ENCODE measurements at regions not wholly inside any gene's neighbourhood (a gene's known extent, or its start where the extent isn't known, plus 50 kb on each side); places are given as distances from the start of the nearest gene placed in this dataset.

DNA sequence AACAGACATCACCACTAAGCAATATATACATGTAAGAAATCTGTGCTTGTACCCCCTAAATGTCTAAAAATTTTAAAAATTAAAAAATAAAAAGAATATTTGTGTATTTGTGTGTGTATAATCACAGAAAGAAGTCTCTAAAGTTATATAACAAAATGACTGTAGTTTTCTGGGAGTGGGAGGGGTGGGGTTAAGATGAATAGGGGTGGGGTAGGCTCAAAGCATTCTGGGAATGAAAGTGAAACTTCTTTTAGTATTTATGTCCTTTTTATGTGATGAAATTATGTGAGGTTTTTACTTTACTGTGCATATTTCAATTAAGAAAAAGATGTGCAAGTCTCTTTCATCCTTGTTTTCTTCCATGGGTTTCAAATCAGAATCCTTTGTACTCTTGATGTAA lies 65.3 kb downstream of the FASLG start:
- H3K14ac ChIP-seq (replicated peaks; ENCODE audit: low read depth, low read length): no peak overlapping the region
- in situ Hi-C loops (cut with MboI; ENCODE audit: low sequenced_read_pairs) (loop anchor here (25.0 kb wide), 1 partner anchor 712 kb away; no protein-coding TSS in a partner anchor), dilution Hi-C loops (cut with HindIII; ENCODE audit: low sequenced_read_pairs, unreplicated experiment) (no loop called here), intact Hi-C loops (cut with micrococcal nuclease) (no loop called here)
- no peak overlapping the region for H3K4ac ChIP-seq (ENCODE audit: low read depth, low read length)
- H3K9me1 ChIP-seq (ENCODE audit: insufficient read depth, low read length): no peaks in the 10 kb centered on the region
- no peak overlapping the region for H2BK20ac ChIP-seq (ENCODE audit: low read depth, low read length)
- H4K5ac ChIP-seq (ENCODE audit: low read depth, low read length): no peak overlapping the region
- H2AFZ ChIP-seq (replicated peaks; ENCODE audit: low read length, poor library complexity): no peak overlapping the region
- H3K9ac ChIP-seq (ENCODE audit: low read depth, low read length): no peak overlapping the region
- H3K4me1 ChIP-seq (ENCODE audit: control insufficient read depth, insufficient read depth, low read length): no peaks in the 10 kb centered on the region
- H2BK15ac ChIP-seq (ENCODE audit: low read depth, low read length): no peak overlapping the region
- no peak overlapping the region for H3K4me2 ChIP-seq (ENCODE audit: low read depth, low read length)
- TF ChIP-seq, protein P1, sequence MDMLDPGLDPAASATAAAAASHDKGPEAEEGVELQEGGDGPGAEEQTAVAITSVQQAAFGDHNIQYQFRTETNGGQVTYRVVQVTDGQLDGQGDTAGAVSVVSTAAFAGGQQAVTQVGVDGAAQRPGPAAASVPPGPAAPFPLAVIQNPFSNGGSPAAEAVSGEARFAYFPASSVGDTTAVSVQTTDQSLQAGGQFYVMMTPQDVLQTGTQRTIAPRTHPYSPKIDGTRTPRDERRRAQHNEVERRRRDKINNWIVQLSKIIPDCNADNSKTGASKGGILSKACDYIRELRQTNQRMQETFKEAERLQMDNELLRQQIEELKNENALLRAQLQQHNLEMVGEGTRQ (IDR thresholded peaks at IDR 0.05; ENCODE audit: low read depth, low read length): no peak
- TF ChIP-seq SMC3 (IDR thresholded peaks at IDR 0.05; ENCODE audit: low read depth, low read length) (no peak), CHD1 (IDR thresholded peaks at IDR 0.05; ENCODE audit: low read depth, low read length) (no peak), RFX5 (IDR thresholded peaks at IDR 0.05; ENCODE audit: low read depth, low read length) (no peak), MAFK (IDR thresholded peaks at IDR 0.05; ENCODE audit: low read depth, low read length) (no peak), RCOR1 (IDR thresholded peaks at IDR 0.05; ENCODE audit: insufficient replicate concordance, low read length) (no peak), NFE2L2 (IDR thresholded peaks at IDR 0.05; ENCODE audit: low read depth, low read length) (no peak), MXI1 (IDR thresholded peaks at IDR 0.05; ENCODE audit: borderline replicate concordance, low read depth, low read length) (no peak), CEBPB (IDR thresholded peaks at IDR 0.05; ENCODE audit: low read depth, low read length) (no peak), RAD21 (IDR thresholded peaks at IDR 0.05; ENCODE audit: low read length) (no peak), FOS (IDR thresholded peaks at IDR 0.05; ENCODE audit: low read depth, low read length) (no peak)
- TF ChIP-seq, protein P2, sequence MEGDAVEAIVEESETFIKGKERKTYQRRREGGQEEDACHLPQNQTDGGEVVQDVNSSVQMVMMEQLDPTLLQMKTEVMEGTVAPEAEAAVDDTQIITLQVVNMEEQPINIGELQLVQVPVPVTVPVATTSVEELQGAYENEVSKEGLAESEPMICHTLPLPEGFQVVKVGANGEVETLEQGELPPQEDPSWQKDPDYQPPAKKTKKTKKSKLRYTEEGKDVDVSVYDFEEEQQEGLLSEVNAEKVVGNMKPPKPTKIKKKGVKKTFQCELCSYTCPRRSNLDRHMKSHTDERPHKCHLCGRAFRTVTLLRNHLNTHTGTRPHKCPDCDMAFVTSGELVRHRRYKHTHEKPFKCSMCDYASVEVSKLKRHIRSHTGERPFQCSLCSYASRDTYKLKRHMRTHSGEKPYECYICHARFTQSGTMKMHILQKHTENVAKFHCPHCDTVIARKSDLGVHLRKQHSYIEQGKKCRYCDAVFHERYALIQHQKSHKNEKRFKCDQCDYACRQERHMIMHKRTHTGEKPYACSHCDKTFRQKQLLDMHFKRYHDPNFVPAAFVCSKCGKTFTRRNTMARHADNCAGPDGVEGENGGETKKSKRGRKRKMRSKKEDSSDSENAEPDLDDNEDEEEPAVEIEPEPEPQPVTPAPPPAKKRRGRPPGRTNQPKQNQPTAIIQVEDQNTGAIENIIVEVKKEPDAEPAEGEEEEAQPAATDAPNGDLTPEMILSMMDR (conservative IDR thresholded peaks at IDR 0.05; ENCODE audit: low read depth, low read length): no peak
- TF ChIP-seq, protein P3, sequence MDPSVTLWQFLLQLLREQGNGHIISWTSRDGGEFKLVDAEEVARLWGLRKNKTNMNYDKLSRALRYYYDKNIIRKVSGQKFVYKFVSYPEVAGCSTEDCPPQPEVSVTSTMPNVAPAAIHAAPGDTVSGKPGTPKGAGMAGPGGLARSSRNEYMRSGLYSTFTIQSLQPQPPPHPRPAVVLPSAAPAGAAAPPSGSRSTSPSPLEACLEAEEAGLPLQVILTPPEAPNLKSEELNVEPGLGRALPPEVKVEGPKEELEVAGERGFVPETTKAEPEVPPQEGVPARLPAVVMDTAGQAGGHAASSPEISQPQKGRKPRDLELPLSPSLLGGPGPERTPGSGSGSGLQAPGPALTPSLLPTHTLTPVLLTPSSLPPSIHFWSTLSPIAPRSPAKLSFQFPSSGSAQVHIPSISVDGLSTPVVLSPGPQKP (IDR thresholded peaks at IDR 0.05; ENCODE audit: borderline replicate concordance, low read depth, low read length): no peak
- no peak overlapping the region for H3K4me3 ChIP-seq (ENCODE audit: insufficient read depth, low read depth, low read length)
- ChIA-PET CTCF (no interaction called here), POLR2A (ENCODE audit: unreplicated experiment) (no interaction called here)
- H4K20me1 ChIP-seq (ENCODE audit: insufficient read depth, low read length): no peaks in the 10 kb centered on the region
- no peak overlapping the region for H3K18ac ChIP-seq (ENCODE audit: low read depth, low read length)
- no peak overlapping the region for H2BK5ac ChIP-seq (ENCODE audit: low read depth, low read length, poor library complexity, severe bottlenecking)
- BruUV-seq (replicated peaks): no TSS peak
- H4K91ac ChIP-seq (ENCODE audit: insufficient read depth, low read depth, low read length): no peak overlapping the region
- H3K23ac ChIP-seq (ENCODE audit: low read depth, low read length): no peak overlapping the region
- no peak overlapping the region for H2BK120ac ChIP-seq (ENCODE audit: low read depth, low read length)
- H3K79me1 ChIP-seq (ENCODE audit: low read depth in 1 of 2, low read length in 2 of 2): no peaks in the 10 kb centered on the region
- no peak overlapping the region for H3K27ac ChIP-seq (ENCODE audit: insufficient read depth, low read length)
- H3K27me3 ChIP-seq (ENCODE audit: control insufficient read depth, insufficient read depth, low read length): no peaks in the 10 kb centered on the region
- no peak overlapping the region for H4K8ac ChIP-seq (ENCODE audit: low read depth in 2 of 2, low read length in 2 of 2)
- no peak overlapping the region for H2AK9ac ChIP-seq (replicated peaks; ENCODE audit: low read depth, low read length, poor library complexity)
- no peak overlapping the region for H3K56ac ChIP-seq (ENCODE audit: extremely low read depth, insufficient read depth, low read length)
- no peaks in the 10 kb centered on the region for H3K9me3 ChIP-seq (ENCODE audit: control insufficient read depth, insufficient read depth, low read length)
- H2AK5ac ChIP-seq (ENCODE audit: low read depth, low read length): no peak overlapping the region
- no peaks in the 10 kb centered on the region for H3K36me3 ChIP-seq (ENCODE audit: control insufficient read depth, insufficient read depth, low read length)
- ATAC-seq (ENCODE audit: low read depth): no peak
- DNase-seq: no peak

Data from IMR-90 (cell line).